Kidney tubule cell (primary cell): ENCODE measurements at regions not wholly inside any gene's neighbourhood (a gene's known extent, or its start where the extent isn't known, plus 50 kb on each side); places are given as distances from the start of the nearest gene placed in this dataset.
"Not testable (repeated sequence)": the region's sequence is repeated elsewhere in the genome, so short reads cannot be mapped to it uniquely, and the experiment has no call there.

ENCODE experiments used
- DNase-seq: peaks from one replicate; pipeline ENCODE4 v3.0.0-alpha.2; 2018; ENCODE audit warnings: low spot score

DNA sequence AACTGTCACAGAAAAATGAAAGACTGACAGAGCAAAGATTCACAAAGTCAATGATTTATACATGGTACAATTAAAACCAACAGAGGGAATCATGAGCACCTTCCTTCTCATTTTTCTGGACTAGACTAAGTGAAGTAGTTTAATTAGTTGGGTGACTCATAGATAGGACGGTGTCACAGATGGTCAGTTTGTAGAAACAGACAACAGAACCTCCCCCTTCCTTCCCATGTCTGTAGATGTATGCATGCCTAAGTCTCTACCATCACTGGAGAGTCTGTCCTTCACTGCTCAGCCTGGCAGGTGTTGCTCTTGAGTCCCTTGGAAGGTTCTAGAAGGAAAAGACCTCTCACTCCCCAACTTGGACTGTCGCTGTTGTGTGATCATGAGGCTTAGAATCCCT lies 75.4 kb upstream of the EEF1E1 start:
- peak; percentile 89 for DNase-seq

DNA sequence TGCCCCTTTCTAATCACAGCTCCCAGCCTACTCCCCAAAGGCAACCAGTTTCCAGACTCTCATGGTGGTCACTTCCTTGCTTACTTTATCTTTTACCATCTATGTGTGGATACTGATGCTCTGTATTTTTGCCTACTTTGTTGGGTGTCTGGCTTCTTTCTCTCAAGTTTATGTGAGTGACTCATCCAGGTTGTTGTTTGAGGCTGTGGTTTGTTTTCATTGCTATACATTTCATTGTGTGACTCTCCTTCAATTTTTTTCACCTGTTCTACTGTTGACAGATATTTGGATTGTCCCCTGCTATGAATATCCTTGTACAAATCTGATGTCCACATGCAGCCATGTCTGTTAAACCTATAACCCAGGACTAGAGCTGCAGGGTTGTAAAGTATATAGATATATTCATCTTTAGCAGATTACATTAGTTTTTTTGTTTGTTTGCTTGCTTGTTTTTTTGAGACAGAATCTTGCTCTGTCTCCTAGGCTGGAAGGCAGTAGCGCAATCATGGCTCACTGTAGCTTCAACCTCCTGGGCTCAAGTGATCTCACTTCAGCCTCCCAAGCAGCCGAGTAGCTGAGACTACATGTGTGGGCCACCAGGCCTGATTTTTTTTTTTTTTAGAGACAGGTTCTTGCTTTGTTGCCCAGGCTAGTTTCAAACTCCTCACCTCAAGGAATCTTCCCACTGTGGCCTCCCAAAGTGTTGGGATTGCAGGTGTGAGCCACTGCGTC lies 72.9 kb upstream of the EEF1E1 start:
- DNase-seq, result no peak

GRCh38 chr6:8174571-8174970 lies 72.2 kb upstream of the EEF1E1 start:
- DNase-seq, result no peak

DNA sequence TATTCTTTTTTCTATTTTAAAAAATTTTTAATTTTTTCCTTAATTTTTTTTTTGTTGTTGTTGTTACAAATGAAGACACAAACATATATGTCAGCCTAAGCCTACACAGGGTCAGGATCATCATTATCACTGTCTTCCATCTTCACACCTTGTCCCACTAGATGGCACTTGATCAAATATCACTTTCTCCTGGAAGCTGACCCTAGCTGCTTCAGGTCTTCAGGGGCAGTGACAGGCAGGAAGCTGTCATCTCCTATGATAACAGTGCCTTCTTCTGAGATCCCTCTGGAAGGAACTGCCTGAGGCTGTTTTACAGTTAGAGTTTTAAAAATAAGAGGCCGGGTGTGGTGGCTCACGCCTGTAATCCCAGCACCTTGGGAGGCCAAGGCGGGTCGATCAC lies 70.2 kb upstream of the EEF1E1 start:
- DNase-seq, result no peak

DNA sequence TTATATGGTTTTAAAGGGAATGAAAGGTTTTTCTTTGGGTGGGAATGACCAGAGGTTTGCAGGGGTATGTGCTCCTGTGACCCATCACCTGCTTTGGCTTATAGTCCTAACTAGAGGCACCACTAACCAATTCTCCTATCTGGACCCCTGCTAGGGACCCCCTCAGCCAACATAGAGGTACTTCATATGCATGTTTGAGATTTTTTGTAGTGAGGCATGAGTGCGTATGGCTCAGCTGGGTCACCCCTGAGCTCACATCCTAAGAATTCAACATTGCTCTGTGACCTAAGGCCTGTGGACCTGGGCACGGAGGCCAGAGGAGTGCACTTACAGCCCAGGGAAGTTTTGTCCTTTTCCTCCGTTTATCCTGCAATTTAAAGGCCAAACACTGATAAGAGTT lies 68.4 kb upstream of the EEF1E1 start:
- no peak for DNase-seq

- no peak for DNase-seq
Observed at GRCh38 chr6:8170245-8170644, 67.9 kb upstream of the EEF1E1 start.

- no peak for DNase-seq
Observed at GRCh38 chr6:8166156-8166555, 63.8 kb upstream of the EEF1E1 start.

- not testable (repeated sequence) for DNase-seq
Observed at GRCh38 chr6:8165008-8165407, 62.7 kb upstream of the EEF1E1 start.

DNA sequence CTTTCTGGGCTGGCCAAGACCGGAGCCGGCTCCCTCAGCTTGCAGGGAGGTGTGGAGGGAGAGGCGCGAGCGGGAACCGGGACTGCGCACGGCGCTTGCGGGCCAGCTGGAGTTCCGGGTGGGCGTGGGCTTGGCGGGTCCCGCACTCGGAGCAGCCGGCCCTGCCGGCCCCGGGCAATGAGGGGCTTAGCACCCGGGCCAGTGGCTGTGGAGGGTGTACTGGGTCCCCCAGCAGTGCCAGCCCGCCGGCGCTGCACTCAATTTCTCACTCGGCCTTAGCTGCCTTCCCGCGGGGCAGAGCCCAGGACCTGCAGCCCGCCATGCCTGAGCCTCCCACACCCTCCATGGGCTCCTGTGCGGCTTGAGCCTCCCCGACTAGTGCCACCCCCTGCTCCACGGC lies 61.9 kb upstream of the EEF1E1 start:
- not testable (repeated sequence) for DNase-seq

DNA sequence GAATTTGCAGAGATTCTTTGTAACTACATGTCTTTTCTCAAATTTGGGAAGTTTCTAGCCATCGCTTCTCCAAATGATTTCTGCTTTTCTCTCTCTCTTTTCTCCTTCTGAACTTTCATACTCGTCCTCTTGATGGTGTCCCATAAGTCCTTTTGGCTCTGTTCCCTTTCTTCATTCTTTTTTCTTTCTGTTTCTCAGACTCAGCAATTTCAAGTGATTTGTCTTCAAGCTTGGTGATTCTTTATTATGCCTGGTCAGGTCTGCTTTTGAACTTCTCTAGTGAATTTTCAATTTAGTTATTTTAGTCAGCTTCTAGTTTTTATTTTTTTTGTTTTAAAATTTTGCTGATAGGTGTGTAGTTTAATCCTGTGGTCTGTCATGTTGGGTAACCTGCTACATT lies 57.6 kb upstream of the EEF1E1 start:
- no peak for DNase-seq

DNA sequence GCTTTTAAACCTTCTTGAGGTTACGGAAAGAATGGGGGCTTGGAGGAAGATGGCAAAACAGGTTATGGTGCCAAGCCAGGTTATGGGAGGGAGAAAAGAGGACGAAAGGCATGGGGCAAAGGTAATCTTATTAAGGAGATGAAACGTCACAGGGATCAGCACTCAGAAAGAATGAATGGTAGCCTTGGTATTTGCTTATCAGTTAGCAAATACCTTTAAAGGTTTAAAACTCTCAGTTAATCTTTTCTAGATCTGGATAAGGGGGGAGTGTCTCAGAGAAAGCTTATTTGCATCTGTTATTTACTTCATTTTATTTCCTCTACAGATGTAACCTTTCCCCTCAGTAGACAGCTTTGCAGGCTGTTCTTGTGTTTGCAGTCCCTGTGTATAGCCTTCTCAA lies 55.5 kb upstream of the EEF1E1 start:
- DNase-seq, result no peak

- DNase-seq, result no peak
Observed at GRCh38 chr6:8155259-8156012, 53.1 kb upstream of the EEF1E1 start.
